ENCODE measurements at regions not wholly inside any gene's neighbourhood (a gene's known extent, or its start where the extent isn't known, plus 50 kb on each side); places are given as distances from the start of the nearest gene placed in this dataset.
"Not testable (repeated sequence)": the region's sequence is repeated elsewhere in the genome, so short reads cannot be mapped to it uniquely, and the experiment has no call there.

DNA sequence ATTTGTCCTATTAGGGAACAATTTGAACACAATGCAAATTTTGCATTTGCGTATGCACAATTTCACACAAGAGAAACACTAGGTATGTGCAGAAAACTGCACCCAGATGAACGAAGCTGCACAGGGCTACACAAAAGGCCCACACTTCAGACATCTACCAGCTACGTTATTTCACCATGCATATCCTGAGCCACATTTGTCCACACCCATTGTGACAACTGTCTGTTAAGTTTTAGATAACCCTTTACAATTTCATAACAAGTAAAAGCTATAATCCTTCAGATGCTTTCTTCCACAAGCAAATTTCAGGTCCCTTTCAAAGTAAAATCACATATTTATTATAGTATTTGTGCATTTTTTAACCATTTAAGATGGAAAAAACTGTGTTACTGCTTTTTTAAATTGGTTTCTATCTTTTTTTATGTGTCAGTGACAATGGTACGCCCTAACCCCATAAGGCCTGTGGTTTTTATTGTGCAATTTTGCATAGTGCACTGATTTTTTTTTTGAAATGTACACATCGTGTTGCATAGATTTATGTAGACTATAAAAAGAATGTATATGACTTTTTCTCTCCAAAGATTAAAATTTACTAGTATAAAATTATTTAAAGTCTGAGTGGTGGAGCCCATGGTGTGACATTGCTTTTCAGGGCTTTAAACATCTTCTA lies 87.8 kb upstream of the BTG1 start:
- ATAC-seq (no peak), DNase-seq (ENCODE audit: low read depth, low spot score) (no peak)
- no peak for TF ChIP-seq POLR2AphosphoS5 (IDR thresholded peaks at IDR 0.05; ENCODE audit: low read depth, low read length)
- TF ChIP-seq CTCF (IDR thresholded peaks at IDR 0.05): no peak
- TF ChIP-seq SIN3A (IDR thresholded peaks at IDR 0.05; ENCODE audit: borderline replicate concordance, insufficient read depth, low read depth, low read length): no peak
- TF ChIP-seq, protein P1, sequence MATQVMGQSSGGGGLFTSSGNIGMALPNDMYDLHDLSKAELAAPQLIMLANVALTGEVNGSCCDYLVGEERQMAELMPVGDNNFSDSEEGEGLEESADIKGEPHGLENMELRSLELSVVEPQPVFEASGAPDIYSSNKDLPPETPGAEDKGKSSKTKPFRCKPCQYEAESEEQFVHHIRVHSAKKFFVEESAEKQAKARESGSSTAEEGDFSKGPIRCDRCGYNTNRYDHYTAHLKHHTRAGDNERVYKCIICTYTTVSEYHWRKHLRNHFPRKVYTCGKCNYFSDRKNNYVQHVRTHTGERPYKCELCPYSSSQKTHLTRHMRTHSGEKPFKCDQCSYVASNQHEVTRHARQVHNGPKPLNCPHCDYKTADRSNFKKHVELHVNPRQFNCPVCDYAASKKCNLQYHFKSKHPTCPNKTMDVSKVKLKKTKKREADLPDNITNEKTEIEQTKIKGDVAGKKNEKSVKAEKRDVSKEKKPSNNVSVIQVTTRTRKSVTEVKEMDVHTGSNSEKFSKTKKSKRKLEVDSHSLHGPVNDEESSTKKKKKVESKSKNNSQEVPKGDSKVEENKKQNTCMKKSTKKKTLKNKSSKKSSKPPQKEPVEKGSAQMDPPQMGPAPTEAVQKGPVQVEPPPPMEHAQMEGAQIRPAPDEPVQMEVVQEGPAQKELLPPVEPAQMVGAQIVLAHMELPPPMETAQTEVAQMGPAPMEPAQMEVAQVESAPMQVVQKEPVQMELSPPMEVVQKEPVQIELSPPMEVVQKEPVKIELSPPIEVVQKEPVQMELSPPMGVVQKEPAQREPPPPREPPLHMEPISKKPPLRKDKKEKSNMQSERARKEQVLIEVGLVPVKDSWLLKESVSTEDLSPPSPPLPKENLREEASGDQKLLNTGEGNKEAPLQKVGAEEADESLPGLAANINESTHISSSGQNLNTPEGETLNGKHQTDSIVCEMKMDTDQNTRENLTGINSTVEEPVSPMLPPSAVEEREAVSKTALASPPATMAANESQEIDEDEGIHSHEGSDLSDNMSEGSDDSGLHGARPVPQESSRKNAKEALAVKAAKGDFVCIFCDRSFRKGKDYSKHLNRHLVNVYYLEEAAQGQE (IDR thresholded peaks at IDR 0.05; ENCODE audit: insufficient read depth in 1 of 2, low read depth in 2 of 2, low read length in 1 of 2): no peak
- Histone ChIP-seq H3K27me3 (ENCODE audit: control insufficient read depth, insufficient read depth, low read length) (no peaks in the 10 kb centered on the region; the same call in 1 of the 2 replicates), H3K36me3 (ENCODE audit: control insufficient read depth, insufficient read depth, low read length) (no peaks in the 10 kb centered on the region), H3K9me3 (ENCODE audit: control insufficient read depth, insufficient read depth, low read depth, low read length) (no peaks in the 10 kb centered on the region), H3K27ac (ENCODE audit: low read length) (no peak overlapping the region), H3K4me3 (ENCODE audit: low read depth in 2 of 2, low read length in 2 of 2) (no peak overlapping the region), H3K4me1 (ENCODE audit: control insufficient read depth, insufficient read depth, low read length) (no peaks in the 10 kb centered on the region)
- POLR2A ChIA-PET: no interaction called here
- in situ Hi-C loops (cut with HindIII; ENCODE audit: low pct_unique_long_range_greater_than_20kb, low sequenced_read_pairs) (no loop called here), intact Hi-C loops (cut with micrococcal nuclease; ENCODE audit: unreplicated experiment) (no loop called here)
- CTCF ChIA-PET: interaction anchor here (0.7 kb wide), 1 partner anchor 35 kb away, joined by 3 read pairs; no protein-coding TSS in a partner anchor
- BruUV-seq (replicated peaks): no TSS peak

DNA sequence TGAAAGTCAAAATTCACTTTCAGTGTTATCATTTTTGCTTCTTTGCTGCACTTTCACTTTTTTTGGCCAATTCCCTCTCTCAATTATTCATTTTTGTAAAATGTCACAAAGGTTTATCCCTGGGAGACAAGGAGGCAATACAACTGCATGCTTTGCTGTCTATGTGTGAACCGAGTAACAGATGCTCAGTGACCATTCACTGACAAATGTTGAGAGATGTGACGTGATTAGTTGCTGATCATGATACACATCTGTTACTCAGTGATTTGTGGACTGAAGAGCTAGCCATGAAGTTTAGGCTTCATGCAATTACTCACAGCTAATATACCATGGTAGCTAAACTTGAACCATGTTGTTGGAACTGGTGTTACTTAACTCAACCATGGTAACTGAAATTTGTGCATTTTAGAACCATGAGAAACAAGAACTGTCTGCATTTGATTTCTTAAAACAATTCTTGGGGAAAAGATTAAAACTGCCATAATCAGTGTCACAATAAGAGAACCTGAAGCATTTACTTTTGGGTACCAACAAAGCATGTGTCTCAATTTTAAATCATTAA lies 86.8 kb upstream of the BTG1 start:
- ATAC-seq; intact Hi-C loops (cut with micrococcal nuclease; ENCODE audit: unreplicated experiment); H3K9me3 ChIP-seq (ENCODE audit: control insufficient read depth, insufficient read depth, low read depth, low read length); H3K27ac ChIP-seq (ENCODE audit: low read length); H3K27me3 ChIP-seq (ENCODE audit: control insufficient read depth, insufficient read depth, low read length); POLR2A ChIA-PET; H3K4me3 ChIP-seq (ENCODE audit: low read depth in 2 of 2, low read length in 2 of 2); H3K36me3 ChIP-seq (ENCODE audit: control insufficient read depth, insufficient read depth, low read length); in situ Hi-C loops (cut with HindIII; ENCODE audit: low pct_unique_long_range_greater_than_20kb, low sequenced_read_pairs); BruUV-seq (replicated peaks); DNase-seq (ENCODE audit: low read depth, low spot score); H3K4me1 ChIP-seq (ENCODE audit: control insufficient read depth, insufficient read depth, low read length): not testable (repeated sequence)
- CTCF ChIA-PET: interaction anchor here (0.7 kb wide), 1 partner anchor 34 kb away, joined by 3 read pairs; no protein-coding TSS in a partner anchor

DNA sequence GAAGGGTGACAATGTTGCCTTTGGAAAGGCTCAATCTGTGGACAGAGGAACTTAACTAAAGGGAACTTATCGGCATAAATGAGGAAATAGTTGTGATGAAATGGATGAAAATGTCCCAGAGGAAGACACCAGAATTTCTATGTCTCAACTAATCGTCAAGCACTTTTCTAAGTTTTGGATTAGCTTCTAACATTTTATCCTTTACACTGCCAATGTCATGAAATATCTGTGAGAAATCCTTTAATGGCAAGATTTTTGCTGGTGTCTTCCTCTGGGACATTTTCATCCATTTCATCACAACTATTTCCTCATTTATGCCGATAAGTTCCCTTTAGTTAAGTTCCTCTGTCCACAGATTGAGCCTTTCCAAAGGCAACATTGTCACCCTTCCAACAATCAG lies 86.3 kb upstream of the BTG1 start:
- not testable (repeated sequence) for BruUV-seq (replicated peaks)

GRCh38 chr12:92231532-92231931 lies 85.9 kb upstream of the BTG1 start:
- H3K27me3 ChIP-seq (ENCODE audit: control insufficient read depth, insufficient read depth, low read length); H3K4me3 ChIP-seq (ENCODE audit: low read depth in 2 of 2, low read length in 2 of 2); BruUV-seq (replicated peaks); H3K27ac ChIP-seq (ENCODE audit: low read length); CTCF ChIA-PET; H3K36me3 ChIP-seq (ENCODE audit: control insufficient read depth, insufficient read depth, low read length); DNase-seq (ENCODE audit: low read depth, low spot score); H3K9me3 ChIP-seq (ENCODE audit: control insufficient read depth, insufficient read depth, low read depth, low read length); intact Hi-C loops (cut with micrococcal nuclease; ENCODE audit: unreplicated experiment); ATAC-seq; POLR2A ChIA-PET; H3K4me1 ChIP-seq (ENCODE audit: control insufficient read depth, insufficient read depth, low read length); in situ Hi-C loops (cut with HindIII; ENCODE audit: low pct_unique_long_range_greater_than_20kb, low sequenced_read_pairs): not testable (repeated sequence)

More for the DNA sequence above, 86.3 kb upstream of the BTG1 start:
- H3K9me3 ChIP-seq (ENCODE audit: control insufficient read depth, insufficient read depth, low read depth, low read length); H3K27me3 ChIP-seq (ENCODE audit: control insufficient read depth, insufficient read depth, low read length); intact Hi-C loops (cut with micrococcal nuclease; ENCODE audit: unreplicated experiment); in situ Hi-C loops (cut with HindIII; ENCODE audit: low pct_unique_long_range_greater_than_20kb, low sequenced_read_pairs); H3K36me3 ChIP-seq (ENCODE audit: control insufficient read depth, insufficient read depth, low read length); H3K27ac ChIP-seq (ENCODE audit: low read length); H3K4me1 ChIP-seq (ENCODE audit: control insufficient read depth, insufficient read depth, low read length); H3K4me3 ChIP-seq (ENCODE audit: low read depth in 2 of 2, low read length in 2 of 2); ATAC-seq; DNase-seq (ENCODE audit: low read depth, low spot score); POLR2A ChIA-PET; CTCF ChIA-PET: not testable (repeated sequence)
